ENCODE measurements at regions not wholly inside any gene's neighbourhood (a gene's known extent, or its start where the extent isn't known, plus 50 kb on each side); places are given as distances from the start of the nearest gene placed in this dataset.
"Not testable (repeated sequence)": the region's sequence is repeated elsewhere in the genome, so short reads cannot be mapped to it uniquely, and the experiment has no call there.

DNA sequence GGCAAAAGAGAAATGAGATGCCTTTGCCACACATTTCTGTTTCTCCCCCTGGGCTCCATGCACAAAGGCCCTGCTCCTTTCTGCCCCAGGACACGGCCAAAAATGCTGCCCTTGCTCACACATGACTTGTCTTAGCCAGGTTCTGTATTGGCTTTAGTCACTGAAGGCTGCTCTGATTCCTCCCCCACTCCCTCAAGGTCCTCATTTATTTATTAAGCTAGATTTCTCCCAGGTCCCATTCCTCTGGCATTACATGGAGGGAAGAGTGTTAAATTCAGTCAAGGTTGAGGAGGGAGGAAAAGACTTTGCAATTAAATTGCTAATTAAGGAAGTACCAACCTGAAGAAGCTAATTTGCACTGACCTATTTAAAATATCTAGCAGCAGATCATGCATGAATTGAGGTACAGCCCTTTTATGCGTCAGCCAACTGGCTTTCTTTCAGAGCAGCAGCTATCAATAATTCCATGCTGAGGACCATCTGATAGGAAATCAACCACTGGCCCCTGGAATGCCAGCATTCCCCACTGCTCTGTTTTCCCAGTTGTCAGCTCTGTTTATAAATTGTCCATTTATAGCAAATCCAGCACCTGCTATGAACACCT lies 81.2 kb upstream of the MAP3K1 start:
- ChIA-PET POLR2A (no interaction called here), CTCF (no interaction called here)

DNA sequence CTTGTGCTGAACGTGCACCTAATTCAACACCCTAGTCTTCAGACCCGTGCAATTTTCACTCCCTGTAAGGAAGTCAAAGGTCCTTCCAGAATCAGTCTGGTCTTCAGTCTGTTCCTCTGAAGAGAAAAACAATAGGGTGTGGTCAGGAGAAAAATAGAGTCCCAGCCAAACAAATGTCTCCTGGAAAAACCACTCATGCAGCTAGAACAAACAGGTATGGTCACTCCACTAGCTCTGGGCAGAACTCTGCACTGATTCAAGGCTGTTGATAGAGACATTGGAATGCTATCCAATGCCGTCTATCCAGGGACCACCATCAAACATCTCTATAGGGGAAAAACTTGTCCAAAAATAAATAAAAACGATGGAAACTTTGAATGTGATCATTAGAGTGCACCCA lies 81.8 kb upstream of the MAP3K1 start:
- POLR2A ChIA-PET, result no interaction called here
- CTCF ChIA-PET, result no interaction called here

DNA sequence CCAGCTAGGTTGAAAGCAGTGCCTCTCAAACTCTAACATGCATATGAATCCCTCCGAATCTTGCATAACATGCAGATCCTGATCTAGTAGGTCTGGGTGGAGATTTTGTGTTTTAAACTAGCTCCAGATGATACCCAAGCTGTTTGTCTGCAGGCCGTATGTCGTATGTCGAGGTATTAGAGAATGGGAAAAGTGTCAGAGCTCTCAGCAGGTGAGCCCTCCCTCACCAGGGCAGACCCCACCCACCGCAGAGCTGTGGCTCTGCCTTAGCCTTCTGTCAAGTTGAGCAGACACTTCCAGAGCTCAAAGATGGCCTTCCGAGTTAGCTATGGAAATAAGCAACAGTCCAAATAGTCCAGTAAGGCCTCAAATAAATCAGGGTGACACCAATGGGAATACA lies 83.2 kb upstream of the MAP3K1 start:
- POLR2A ChIA-PET, result no interaction called here
- CTCF ChIA-PET, result no interaction called here

DNA sequence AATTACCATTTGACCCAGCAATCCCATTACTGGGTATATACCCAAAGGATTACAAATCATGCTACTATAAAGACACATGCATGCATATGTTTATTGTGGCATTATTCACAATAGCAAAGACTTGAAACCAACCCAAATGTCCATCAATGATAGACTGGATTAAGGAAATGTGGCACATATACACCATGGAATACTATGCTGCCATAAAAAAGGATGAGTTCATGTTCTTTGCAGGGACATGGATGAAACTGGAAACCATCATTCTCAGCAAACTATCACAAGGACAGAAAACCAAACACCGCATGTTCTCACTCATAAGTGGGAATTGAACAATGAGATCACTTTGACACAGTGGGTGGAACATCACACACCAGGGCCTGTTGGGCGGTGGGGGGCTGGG lies 83.9 kb upstream of the MAP3K1 start:
- POLR2A ChIA-PET, CTCF ChIA-PET: not testable (repeated sequence)

DNA sequence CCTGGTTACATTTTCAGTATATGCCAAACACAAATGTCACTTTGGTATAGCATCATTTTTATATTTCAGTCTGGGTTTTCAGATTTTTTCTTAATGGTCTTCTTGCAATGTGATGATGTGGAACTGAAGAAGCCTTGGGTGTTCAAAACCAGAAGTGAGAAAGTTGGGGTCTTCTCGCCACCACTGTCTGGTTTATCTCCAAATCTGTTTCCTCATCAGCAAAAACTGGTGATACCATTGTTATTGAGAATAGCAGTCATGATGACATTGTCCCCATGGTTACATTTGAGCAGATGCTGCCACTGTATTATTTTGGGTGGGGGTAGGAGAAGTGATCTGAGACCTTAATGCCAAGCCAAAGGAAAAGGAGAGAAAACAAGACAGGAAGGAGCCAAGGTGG lies 85.9 kb upstream of the MAP3K1 start:
- ChIA-PET CTCF (interaction anchor here (0.6 kb wide), 1 partner anchor 793 kb away, joined by 5 read pairs; no protein-coding TSS in a partner anchor), POLR2A (no interaction called here)

DNA sequence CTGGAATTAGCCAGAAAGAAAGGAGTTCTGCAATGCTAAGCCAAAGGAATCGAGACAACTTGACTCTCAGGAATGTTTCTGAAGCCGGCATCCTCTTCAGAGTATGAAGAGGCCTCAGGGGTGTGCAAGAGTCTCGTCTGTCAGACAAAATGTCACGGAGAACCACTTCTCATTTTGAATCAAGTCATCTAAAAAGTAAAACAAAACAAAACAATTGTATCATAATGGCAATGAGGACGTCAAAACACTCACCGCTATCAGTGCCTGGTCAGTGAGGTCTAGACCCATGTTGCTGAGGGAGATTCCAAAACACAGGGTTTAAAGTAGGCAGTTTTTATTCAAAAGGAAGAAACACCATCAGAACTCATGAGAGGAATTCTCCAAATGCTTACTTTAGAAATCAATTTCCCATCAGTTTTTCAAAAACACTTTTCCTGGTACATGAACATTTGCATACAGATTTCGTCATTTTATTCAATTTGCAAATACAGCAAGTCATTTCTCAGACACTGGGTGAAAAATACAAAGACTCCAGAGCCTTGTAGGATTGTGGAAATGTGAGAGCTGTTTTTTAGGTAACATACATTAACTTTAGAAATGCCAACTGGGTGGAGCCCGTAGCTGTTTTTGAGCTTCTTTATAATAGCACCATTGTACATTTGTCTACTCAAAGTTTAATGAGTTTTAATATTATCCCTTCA lies 89.5 kb upstream of the MAP3K1 start:
- ChIA-PET CTCF (no interaction called here), POLR2A (no interaction called here)

DNA sequence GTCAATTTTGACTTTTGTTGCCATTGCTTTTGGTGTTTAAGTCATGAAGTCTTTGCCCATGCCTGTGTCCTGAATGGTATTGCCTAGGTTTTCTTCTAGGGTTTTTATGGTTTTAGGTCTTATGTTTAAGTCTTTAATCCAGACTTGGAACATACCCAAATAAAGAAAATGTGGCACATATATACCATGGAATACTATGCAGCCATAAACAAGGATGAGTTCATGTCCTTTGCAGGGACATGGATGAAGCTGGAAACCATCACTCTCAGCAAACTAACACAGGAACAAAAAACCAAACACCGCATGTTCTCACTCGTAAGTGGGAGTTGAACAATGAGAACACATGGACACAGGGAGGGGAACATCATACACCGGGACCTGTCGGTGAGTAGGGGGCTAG lies 90.5 kb upstream of the MAP3K1 start:
- CTCF ChIA-PET, POLR2A ChIA-PET: not testable (repeated sequence)

DNA sequence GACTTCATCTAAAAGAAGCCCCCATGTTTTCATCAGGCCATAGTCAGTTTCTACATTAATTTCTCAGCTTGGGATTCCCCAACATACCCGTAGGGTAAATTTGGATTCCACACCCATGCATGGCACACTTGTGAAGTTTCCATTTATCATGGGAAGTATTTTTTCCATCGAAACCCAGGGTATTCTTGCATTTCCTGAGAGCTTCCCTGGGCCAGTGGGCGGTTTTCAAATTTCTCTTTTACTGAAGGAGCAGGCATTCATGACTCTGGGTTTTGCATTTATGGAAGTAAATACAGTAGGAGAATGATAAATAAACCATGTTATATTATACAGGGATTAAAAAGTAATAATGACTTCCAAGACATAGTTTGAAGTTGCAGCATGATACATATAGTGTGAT lies 93.0 kb upstream of the MAP3K1 start:
- ChIA-PET CTCF (no interaction called here), POLR2A (no interaction called here)

DNA sequence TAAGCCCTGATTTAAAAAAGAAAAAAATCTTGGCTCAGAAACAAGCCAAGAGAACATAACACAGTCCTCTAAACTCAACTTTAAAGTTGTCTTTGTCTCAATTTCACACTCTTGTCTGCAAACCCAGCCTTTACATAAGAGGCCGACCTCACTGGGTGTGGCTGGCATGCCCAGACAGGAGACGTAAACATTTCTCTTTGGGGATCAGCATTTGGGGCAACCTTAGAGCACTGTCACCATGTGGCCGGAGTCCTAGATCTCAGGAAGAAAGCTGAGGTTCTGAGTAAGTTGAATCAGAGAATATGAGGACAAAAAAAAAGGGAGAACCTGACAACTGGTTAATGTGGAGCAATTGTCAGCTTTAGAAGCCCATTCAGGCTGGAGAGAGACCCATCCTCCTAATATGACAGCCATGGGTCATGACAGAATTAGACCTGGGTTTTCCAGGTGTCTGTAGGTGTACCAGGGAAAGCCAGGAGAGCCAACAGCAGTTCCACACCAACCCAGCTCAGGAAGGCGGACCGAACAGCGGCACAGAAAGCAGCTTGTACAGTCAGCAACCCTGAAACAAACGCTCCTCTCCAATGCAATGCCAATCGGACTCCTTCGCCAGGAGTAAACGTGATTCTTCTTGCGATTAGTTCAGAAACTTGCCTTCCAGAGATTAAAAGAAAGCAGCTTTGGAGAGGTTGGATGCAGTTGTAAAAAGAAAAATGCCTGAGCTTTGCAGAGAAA lies 97.9 kb upstream of the MAP3K1 start:
- ChIA-PET POLR2A (no interaction called here), CTCF (interaction anchor here (0.6 kb wide), 1 partner anchor 480 kb away, joined by 3 read pairs; no protein-coding TSS in a partner anchor)

DNA sequence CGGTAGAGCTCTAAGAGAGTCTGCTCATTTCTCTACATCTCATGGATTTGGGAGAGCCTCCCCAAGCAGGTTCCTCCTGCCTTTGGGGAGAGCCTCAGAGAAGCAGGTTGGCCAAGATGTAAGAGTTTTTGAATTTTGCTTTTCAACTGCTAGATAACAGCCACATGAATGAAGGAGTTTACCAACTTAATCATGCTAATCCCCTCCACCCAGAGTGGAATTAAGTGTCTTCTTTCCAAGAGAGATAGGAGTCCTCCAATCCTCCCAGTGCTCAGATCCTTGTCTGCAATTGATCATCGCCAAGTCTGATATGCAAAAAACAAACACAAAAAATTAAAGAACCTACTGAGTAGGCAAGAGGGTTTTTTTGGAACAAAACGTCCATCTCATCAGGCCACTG lies 99.4 kb upstream of the MAP3K1 start:
- POLR2A ChIA-PET, result no interaction called here
- CTCF ChIA-PET, result no interaction called here

DNA sequence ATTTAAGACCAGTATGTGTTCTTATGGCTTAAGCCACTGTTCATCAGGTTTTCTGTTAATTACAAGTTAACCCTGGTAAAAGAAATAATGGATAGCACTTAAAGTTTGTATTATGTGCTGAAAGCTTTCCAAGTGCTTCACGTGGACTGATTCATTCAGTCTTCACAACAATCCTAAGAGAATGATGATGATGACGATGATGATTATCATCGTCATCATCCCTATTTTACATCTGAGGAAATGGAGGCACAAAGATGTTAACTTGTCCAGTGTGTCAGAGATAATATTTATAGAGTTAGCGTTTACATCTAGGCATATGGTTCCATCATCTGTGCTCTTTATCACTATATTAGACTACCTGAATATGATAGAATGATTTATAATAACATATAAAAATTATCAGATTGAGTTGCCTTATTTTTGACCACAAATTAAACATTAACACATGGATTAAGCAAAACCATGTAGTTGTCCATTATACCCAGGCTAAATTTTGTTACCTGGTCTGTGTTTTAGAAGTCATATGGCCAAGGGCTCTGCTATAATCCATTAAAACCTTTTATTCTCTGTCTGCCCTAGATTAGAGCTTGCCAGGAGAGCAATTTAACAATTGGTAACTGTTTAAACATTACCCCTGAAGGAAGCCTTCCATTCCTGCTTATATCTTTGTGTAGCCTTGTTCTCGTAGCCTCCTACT lies 102.3 kb upstream of the MAP3K1 start:
- POLR2A ChIA-PET, result no interaction called here
- CTCF ChIA-PET, result no interaction called here

DNA sequence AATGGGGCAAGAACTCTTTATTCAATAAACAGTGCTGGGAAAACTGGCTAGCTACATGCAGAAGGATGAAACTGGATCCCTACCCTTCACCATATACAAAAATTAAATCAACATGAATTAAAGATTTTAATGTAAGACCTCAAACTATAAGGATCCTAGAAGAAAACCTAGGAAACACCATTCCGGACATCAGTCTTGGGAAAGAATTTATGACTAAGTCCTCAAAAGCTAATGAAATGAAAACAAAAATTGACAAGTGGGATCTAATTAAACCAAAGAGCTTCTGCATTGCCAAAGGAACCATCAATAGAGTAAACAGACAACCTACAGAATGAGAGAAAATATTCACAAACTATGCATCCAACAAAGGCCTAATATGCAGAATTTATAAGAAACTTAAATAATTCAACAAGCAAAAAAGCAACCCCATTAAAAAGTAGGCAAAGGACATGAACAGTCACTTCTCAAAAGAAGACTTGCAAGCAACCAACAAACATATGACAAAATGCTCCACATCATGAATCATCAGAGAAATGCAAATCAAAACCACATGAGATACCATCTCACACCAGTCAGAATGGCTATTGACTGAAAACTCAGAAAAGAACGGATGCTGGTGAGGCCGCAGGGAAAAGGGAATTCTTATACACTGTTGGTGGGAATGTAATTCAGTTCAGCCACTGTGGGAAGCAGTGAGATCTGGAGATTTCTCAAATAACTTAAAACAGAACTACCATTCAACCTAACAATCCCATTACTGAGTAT lies 104.3 kb upstream of the MAP3K1 start:
- ChIA-PET POLR2A (no interaction called here), CTCF (no interaction called here)

DNA sequence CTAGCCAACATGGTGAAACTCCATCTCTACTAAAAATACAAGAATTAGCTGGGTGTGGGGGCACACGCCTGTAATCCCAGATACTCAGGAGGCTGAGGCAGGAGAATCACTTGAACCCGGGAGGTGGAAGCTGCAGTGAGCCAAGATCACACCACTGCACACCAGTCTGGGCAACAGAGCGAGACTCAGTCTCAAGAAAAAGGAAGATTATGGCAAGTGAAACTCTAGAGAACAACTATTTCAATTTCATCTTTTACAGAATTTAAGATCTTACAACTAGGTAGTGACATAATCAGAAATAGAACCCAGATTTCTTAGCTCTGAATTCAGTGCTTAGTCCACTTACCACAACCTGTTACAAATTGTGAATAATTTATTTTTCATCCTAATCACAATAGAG lies 108.8 kb upstream of the MAP3K1 start:
- ChIA-PET CTCF (no interaction called here), POLR2A (no interaction called here)

DNA sequence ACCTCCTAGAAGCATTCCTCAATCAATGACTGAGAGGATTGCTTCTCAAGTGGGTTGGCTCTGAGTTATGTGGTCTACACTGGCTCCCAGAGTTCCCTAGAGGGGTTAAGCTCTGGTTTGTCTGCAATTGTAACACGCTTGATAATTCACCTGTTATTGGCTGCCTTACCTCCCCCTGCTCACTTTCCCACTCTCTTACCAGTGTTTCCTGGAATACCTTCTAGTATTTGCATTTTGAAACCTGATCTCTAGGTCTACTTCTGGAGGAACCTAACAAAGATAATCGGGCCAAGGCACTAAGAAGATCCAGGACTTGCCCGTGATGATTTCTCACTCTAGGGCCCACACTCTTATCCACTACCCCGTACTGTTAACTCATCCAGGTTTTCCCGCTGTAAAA lies 110.1 kb upstream of the MAP3K1 start:
- POLR2A ChIA-PET, result no interaction called here
- CTCF ChIA-PET, result no interaction called here

DNA sequence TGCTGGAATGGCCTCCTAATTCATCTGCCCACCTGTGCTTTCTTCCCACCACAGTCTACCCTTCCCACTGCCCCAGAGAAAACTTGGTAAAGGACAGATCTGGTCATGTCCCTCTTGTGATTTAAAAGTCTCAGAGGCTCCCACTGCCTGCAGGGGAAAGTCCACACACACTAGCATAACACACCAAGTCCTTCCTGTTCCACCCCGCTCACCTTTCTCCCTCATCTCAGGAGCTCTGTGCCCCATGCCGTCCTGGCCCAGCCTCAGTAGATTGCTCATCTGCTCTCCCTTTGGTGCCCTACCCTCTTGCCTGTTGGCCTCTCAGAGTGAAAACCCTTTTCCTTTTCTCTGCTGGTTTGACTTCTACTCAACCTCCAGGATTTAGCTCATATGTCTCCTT lies 111.4 kb upstream of the MAP3K1 start:
- ChIA-PET POLR2A (no interaction called here), CTCF (no interaction called here)

DNA sequence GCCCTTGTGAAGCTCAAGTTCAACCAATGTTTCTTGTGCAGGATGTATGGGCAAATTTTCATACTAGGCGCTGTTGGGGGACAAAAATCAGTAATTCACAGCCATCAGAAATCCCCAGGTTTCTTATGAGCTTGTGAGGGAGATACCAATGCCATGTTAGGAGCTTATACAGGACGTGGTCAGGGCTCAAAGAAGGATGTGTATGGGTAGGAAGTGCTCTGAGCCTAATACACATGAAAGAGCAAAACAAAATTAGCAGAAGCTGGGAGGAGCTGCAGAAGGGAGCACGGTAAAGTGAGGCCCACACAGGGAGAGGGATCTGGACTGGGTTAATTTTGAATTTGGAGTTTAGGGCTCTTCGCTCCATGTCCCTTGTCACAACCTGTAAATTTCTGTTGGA lies 114.6 kb upstream of the MAP3K1 start:
- CTCF ChIA-PET, result no interaction called here
- POLR2A ChIA-PET, result no interaction called here

DNA sequence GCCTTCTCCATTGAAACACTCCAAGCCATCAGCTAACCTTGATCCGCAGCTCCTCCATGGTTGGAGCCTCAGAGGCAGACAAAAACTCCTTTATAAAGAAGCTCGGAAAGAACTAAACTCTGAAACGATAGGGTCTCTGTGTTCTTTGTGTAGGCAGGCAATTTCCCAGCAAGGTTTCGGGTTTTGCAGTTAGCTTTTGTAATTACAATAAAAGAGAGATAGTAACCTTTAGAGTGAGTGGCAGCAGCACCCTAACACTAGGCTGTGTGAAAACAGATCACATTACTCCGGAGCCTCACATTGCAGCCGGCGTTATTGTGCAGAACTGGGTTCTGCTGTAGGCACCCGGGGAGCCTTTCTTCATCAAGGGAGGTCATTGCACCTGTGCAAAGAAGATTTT lies 115.8 kb upstream of the MAP3K1 start:
- POLR2A ChIA-PET, result no interaction called here

DNA sequence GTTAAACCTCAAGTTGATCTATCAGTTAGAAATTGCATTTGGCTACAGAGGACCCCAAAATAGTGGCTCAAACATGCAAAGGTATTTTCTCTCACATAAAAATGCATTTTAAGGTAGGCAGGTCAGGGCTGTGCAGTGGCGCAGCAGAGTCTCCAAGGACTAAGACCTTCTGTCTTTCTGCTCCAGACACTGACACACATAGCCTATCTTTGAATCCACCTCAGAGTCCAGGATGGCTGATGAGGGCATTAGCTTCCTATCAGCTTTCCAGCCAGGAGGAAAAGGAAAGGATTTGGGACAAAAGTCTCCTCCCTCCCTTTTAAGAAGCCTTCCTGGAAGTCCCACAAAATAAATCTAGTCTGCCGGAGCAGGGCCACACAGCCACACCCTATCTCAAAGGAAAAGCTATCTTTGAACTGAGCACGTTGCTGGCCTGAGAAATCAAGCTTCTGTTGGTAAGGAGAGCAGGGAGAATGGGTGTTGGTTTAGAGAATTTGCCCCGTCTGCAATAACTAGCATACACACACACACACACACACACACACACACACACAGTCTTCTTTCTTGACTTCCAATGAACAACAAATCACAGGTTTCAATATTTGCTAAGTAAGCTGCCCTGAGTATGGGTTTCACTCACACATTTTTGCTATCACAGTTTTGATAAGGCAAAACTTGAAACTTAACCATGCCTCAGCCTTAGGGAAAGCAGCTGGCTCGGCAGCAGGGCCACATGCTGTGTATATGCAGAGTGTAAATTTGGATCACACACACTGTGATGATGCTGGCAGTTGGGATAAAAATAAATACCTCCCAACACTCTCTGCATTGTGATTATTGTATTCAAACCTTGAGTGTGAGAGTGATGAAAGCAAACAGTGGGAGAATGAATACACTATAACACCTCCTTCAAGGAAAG lies 116.6 kb upstream of the MAP3K1 start:
- POLR2A ChIA-PET, result no interaction called here
- CTCF ChIA-PET, result no interaction called here

More for the DNA sequence above, 115.8 kb upstream of the MAP3K1 start:
- CTCF ChIA-PET, result no interaction called here

DNA sequence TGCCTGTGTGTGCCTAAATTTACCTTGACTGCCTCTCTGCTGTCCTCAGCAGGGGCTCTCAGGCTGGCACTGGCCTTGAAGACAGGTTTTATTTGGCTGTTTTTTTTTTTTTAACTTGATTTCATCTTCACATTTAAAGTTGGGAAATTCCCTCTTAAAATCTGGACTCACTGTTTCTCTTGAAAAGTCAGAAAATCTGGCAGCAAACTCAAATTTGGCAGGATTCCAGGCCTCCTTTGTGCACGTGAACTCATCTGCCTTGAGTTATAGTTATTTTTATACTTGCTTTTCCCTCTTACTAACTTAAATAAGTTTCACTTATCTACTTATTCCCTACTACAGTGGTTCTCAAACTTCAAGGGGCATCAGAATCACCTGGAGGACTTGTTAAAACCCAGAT lies 118.4 kb upstream of the MAP3K1 start:
- CTCF ChIA-PET, result no interaction called here
- POLR2A ChIA-PET, result no interaction called here

DNA sequence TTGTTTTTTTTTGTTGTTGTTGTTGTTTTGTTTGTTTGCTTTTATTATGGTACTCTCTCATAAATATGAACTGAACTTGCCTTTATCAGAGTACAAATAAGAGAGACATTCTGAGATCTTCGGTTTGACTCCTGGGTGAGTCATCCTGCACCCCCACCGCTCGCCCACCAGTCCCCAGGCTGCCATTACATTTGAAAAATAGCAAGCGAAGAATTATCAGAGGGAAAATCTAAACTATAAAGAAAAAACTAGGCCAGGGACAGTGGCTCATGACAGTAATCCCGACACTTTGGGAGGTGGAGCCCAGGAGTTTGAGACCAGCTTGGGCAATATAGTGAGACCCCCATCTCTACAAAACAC lies 122.1 kb upstream of the MAP3K1 start:
- CTCF ChIA-PET, result no interaction called here
- POLR2A ChIA-PET, result no interaction called here
